HG03025 (cell line): ENCODE measurements at regions not wholly inside any gene's neighbourhood (a gene's known extent, or its start where the extent isn't known, plus 50 kb on each side); places are given as distances from the start of the nearest gene placed in this dataset.

Experiments used
- ATAC-seq: cut with Tn5 transposase; IDR thresholded peaks from one replicate; pipeline ENCODE4 v1.9.1; 2021; ENCODE audit warnings: mild to moderate bottlenecking, moderate library complexity; ENCODE audit not compliant: unreplicated experiment, low FRiP score

GRCh38 chr5:8234179-8234770 lies 365.3 kb downstream of the MTRR start:
- no peak for ATAC-seq

- no peak for ATAC-seq
Measured at GRCh38 chr5:8238080-8238479, 369.1 kb downstream of the MTRR start.

GRCh38 chr5:8239198-8239597 lies 370.2 kb downstream of the MTRR start:
- ATAC-seq = no peak

GRCh38 chr5:8239646-8240045 lies 370.7 kb downstream of the MTRR start:
- no peak for ATAC-seq

- no peak for ATAC-seq
Measured at GRCh38 chr5:8241076-8241475, 372.1 kb downstream of the MTRR start.

GRCh38 chr5:8241558-8241957 lies 372.6 kb downstream of the MTRR start:
- ATAC-seq = no peak

- no peak for ATAC-seq
Measured at GRCh38 chr5:8247049-8247899, 378.3 kb downstream of the MTRR start.

GRCh38 chr5:8253376-8253775 lies 384.4 kb downstream of the MTRR start:
- no peak for ATAC-seq

GRCh38 chr5:8254674-8255073 lies 385.7 kb downstream of the MTRR start:
- ATAC-seq = no peak

GRCh38 chr5:8258801-8259200 lies 389.9 kb downstream of the MTRR start:
- no peak for ATAC-seq

- ATAC-seq = no peak
Measured at GRCh38 chr5:8270246-8270645, 401.3 kb downstream of the MTRR start.

GRCh38 chr5:8280711-8281363 lies 411.9 kb downstream of the MTRR start:
- ATAC-seq = no peak

- no peak for ATAC-seq
Measured at GRCh38 chr5:8288334-8288733, 419.4 kb downstream of the MTRR start.

GRCh38 chr5:8288897-8289516 lies 420.1 kb downstream of the MTRR start:
- ATAC-seq = no peak

GRCh38 chr5:8289779-8290178 lies 420.8 kb downstream of the MTRR start:
- no peak for ATAC-seq

- ATAC-seq = no peak
Measured at GRCh38 chr5:8290721-8291120, 421.8 kb downstream of the MTRR start.

GRCh38 chr5:8291641-8292040 lies 422.7 kb downstream of the MTRR start:
- no peak for ATAC-seq

GRCh38 chr5:8295141-8295540 lies 426.2 kb downstream of the MTRR start:
- no peak for ATAC-seq

GRCh38 chr5:8299716-8300115 lies 430.8 kb downstream of the MTRR start:
- no peak for ATAC-seq

- ATAC-seq = no peak
Measured at GRCh38 chr5:8304341-8304740, 435.4 kb downstream of the MTRR start.

GRCh38 chr5:8306288-8306896 lies 437.4 kb downstream of the MTRR start:
- no peak for ATAC-seq
